Retinal pigment epithelial cell (primary cell): ENCODE measurements at regions not wholly inside any gene's neighbourhood (a gene's known extent, or its start where the extent isn't known, plus 50 kb on each side); places are given as distances from the start of the nearest gene placed in this dataset.
A peak's percentile ranks its signal among the peaks of the same experiment; 100 is the strongest.

ENCODE experiments used
- DNase-seq: peaks from one replicate; pipeline ENCODE4 v3.0.0-alpha.2; 2010; ENCODE audit warnings: low read depth
- H3K4me3 ChIP-seq: 2 replicates; pipeline ENCODE4 v1.5.1; 2011; ENCODE audit warnings: mild to moderate bottlenecking, low read length, control low read depth, moderate library complexity
- CTCF ChIP-seq: conservative IDR thresholded peaks from 2 replicates; pipeline ENCODE4 v1.5.1; 2011; ENCODE audit warnings: low read depth, low read length, control low read depth, inconsistent platforms

DNA sequence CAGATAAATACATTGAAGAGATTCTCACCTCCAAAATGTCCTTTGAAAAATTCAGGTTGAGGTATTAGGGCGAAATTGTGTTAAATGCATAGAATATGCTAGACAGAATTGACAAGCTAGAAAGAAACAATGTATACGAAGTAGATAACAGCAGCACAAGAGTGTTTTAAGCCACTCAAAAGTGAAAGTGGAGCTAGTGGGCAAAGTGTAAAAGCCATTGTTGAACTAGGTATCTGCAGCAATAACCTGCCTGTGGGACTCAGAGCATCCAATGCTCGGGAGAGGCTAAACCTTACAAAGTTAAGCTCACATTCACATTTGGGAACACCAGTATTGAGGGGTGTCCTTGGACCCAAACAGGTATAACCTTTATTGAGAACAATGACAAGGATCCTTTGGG, 180.6 kb upstream of the TMPO start:
- no peak for TF ChIP-seq CTCF
- no peak overlapping the region for H3K4me3 ChIP-seq
- DNase-seq = no peak

DNA sequence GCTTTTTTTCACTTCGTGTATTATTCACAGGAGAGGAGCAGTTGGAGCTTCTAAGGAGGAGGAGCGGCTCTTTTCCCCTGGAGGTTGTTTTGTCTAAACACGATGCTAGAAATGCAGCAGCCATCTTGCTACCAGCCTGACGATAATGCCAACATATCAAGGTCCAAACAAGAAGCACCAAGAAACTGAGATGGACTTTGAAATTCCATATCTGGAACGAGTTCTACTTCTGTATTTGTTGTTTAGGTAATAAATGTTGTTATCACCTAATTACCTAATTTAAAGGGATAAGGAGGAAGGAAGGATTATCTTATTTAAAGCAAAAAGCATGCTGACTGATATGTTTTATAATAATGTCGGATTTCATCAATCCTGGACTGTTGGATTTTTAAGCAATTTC, 174.4 kb upstream of the TMPO start:
- TF ChIP-seq CTCF = no peak
- no peak overlapping the region for H3K4me3 ChIP-seq
- DNase-seq = no peak

GRCh38 chr12:98341732-98342131, 173.7 kb upstream of the TMPO start:
- no peak for DNase-seq
- no peak for TF ChIP-seq CTCF
- H3K4me3 ChIP-seq = no peak overlapping the region

DNA sequence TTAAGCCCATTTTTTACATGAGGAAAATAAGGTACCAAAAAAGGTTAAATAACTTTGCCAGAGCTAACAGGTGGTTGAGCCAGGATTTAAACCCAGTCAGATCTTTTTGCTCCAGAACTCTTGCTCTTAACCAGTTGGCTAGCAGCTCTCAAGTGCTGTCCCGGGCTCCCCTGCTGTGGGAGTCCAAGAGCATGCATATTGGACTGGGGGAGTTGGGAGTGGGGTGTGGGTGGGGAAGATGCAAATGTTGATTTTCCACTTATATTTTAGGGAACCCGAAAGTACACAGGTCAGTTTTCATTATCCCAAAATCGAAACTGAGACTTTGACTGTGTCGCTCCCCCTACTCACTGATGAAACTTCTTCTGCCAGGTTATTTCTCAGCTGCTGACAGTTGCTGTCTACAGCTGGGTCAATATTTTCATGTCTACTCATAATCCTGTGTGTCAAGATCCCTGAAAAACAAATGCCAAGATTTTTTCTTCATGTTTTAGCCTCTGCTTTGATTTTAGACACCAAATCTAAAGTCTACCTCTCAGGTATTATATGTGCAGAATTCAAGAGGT, 172.3 kb upstream of the TMPO start:
- no peak overlapping the region for H3K4me3 ChIP-seq
- no peak for TF ChIP-seq CTCF
- no peak for DNase-seq

DNA sequence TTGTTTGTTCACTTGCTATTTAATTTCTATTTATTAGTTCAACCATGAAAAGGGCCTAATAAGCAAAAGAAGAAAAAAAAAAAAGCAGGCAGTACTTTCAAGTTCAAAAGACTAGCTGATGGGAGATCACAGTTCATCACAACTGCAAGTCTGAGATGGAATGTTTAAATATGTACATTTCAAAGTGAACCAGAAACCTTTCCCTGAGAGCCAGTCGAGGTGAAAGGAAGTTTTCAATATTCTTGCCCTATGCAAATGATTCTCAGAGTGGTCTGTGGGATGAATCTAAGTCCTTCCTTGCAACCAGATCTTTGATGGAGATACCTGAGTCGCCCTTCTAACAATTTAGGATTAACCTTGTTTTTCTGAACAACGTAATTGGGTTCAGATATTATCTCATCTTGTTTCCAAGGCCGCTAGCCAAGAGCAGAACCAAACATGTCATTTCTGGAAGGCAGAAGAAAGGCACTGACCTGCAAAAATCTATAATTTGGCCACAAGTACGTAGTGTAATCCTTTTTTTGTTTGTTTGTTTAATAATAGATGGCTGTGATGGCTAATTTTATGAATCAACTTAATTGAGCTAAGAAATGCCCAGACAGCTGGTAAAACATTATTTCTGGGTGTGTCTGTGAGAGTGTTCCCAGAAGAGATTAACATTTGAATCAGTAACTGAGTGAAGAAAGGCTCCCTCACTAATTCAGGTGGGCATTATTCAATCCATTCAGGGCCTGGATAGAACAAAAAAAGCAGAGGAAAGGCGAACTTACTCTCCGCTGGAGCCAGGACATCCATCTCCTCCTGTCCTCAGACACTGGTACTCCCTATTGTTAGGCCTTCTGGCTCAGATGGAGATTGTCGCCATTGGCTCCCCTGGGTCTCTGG, 171.1 kb upstream of the TMPO start:
- DNase-seq = peak; percentile 18
- TF ChIP-seq CTCF = no peak
- no peak overlapping the region for H3K4me3 ChIP-seq

- no peak for TF ChIP-seq CTCF
- H3K4me3 ChIP-seq = no peak overlapping the region
- no peak for DNase-seq
These were observed 170.0 kb upstream of the TMPO start for GRCh38 chr12:98345308-98345876.
